HTR-8/SVneo (cell line): ENCODE measurements at regions not wholly inside any gene's neighbourhood (a gene's known extent, or its start where the extent isn't known, plus 50 kb on each side); places are given as distances from the start of the nearest gene placed in this dataset.

Experiments used
- DNase-seq: peaks from one replicate; pipeline ENCODE4 v3.0.0; 2011; ENCODE audit warnings: low spot score, mixed read lengths; ENCODE audit not compliant: insufficient read length
- FAIRE-seq: peaks from 2 replicates; lab custom pipeline; 2011; peaks lifted over from hg19 to GRCh38; lab: Jason Lieb, UNC

DNA sequence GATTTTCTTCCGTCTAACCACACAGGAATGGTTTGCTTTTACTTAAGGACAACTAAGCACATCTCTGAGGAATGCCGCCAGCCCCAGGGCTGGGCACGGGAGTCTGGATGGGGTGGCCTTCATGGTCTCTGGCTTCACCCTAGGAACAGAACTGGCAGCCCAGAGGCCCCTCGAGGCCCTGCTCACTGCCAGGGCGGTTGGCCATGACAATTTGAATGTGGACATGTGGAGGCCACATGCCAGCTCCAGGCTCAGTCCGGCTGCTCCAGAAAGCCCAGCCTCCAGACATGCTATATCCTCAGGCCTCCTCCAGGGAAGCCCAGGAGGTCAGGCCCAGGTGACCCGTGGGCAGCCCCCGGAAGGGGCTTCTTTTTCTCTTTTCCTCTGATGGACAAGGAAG, 84.0 kb upstream of the FGF3 start:
- DNase-seq, result no peak
- FAIRE-seq, result no peak

DNA sequence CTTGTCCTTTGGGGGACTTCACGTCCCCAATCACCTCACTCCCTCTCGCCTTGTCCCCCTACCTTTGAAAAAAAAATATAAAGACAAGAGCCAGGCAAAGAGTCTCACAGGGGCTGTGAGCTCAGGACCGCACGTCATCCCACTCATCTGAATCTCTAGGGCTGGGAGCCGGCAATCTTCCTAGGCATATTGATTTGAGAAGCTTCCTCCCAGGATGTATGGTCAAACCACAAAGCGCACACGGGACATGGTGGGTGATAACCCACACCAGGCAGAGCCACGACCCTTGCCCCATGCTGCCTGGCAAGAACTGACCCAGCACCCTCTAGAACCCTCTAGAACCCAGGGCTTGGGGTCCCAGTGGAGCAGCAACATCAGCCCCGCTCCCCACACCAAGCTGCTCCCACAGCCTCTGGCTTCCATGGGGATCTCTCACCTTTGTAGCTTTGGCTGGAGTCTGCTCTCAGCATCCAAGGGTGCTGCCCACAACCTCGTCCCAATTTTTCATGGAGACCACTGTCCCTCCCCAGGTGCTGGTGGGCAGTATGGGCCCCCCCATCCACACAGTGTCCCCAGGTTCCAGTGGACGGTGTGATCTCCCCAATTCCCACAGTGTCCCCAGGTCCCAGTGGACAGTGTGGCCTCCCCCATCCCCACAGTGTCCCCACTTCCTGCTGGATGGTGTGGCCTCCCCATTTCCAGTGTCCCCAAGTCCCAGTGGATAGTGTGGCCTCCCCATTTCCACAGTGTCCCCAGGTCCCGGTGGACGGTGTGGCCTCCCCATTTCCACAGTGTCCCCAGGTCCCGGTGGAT, 85.2 kb upstream of the FGF3 start:
- no peak for DNase-seq
- no peak for FAIRE-seq

DNA sequence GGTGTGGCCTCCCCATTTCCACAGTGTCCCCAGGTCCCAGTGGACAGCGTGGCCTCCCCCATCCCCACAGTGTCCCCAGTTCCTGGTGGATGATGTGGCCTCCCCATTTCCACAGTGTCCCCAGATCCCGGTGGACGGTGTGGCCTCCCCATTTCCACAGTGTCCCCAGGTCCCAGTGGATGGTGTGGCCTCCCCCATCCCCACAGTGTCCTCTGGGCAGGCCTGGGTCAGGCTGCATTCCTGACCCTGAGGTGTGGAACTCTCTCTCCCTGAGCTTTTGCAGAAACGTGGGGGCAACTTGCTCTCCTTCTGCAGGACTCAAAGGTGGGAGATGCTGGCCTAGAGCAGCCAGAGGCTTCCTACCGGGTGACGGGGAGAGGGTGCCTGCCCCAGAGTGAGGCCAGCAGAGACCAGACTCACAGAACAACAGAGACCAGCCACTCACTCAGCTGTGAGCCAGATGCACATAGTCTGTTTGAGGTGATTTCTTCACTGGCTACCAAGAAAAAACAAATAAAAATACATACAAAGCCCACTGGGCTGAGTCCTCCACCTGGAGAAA, 85.8 kb upstream of the FGF3 start:
- DNase-seq (no peak), FAIRE-seq (no peak)

DNA sequence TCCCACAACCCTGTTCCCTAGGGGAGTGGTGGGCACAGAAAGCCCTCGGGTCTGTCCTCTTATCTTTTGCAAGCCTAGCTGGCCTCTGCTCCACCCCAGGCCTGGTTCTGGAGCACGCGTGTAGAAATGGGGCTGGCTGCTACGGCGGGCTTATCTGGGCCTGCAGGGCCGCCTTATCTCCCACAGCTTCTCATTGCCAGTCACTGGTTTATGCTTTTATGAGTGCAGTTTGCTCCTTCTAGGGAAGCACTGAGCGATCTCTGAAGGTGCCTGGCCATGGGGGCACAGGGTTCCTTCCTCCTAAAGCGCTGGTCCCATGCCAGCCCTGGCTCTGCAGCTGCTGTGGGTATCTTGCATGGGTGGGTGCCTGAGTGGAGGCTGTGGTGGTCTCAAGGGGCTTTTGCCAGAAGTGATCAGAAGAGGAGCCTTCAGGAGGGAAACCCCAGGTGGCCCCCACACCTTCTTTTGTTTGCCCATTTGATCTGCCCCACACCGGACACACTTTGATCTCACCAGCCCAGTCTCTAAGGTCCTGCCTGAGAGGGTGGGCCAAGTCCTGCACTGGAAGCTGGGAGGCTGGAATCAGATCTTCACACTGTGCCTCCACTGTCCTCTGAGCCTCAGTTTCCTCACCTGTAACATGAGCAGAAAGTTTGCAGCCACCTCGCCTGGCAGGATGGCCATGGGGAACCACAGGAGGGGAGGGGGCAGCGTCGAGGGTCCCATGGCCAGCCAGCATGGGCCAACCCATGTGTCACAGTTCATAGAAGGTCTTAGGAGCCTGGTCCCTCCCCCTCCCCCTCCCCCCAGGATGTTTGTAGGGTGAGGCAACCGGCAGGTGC, 86.6 kb upstream of the FGF3 start:
- DNase-seq (no peak), FAIRE-seq (no peak)

DNA sequence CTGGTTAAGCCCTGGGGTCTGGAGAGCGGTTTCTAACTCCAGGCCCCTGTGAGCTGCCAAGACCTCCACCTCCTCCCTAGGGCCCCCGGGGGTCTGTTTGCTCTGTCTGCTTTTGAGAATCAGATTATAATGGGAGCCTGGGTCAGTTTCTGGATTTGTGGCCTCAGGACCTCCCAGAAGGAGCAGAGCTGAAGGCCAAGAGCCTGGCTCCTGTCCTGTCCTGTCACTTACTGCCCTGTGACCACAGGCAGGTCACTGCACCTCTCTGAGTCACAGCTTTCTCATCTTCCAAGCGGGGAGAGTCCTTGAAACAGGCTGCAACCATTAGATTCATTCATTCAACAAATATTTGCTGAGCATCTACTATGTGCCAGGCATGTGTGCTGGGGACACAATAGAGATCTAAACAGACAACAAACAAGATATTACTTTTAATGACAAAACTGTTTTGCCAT, 87.3 kb upstream of the FGF3 start:
- FAIRE-seq, result no peak

GRCh38 chr11:69907611-69908010, 88.4 kb upstream of the FGF3 start:
- FAIRE-seq (no peak), DNase-seq (no peak)

More for the DNA sequence above, 87.3 kb upstream of the FGF3 start:
- no peak for DNase-seq

GRCh38 chr11:69908511-69909220, 89.5 kb upstream of the FGF3 start:
- DNase-seq (no peak), FAIRE-seq (no peak)

DNA sequence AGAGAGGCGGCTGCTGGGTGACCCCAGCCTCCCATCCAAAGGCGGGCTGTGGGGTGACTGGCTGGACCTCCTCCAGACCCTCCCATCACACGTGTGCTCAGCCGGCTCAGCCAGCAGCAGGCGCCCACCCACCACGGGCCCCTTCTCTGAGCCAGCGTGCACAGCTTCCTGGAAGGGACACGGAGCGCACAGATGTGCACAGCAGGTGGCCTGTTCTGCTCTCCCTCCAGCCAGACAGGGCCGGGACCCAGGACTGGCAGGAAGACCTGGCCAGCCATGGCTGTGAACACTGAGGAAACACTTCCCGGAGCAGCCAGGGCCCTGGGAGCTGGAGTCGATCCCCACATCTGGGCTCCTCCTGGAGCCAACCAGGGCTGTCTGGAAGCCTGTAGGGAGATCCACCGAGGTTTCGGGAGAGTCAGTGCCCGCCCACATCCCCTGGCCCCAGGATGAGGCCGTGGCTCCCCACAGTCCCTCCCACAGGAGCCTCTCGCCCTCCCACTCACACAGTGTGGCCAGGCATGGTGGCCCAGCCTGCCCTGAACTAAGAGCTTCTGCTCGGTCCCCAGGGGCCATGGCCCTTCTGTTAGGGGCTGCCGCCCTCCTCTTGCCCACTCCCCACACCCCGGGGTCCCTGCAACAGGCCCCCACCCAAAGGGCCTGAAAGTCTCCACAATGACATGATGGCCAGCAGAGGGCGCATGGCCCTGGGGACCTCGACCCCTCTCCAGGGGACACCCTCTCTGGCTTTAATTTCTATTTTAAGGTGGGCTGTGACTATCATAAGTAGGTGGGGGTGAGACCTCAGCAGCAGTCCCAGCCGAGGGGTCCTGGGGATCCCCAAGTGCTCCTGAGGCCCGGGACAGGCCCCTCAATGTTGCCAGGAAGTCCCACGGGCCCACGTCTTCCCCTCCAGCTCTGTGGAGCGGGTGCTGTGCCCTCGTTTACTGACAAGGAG, 90.6 kb upstream of the FGF3 start:
- no peak for DNase-seq
- no peak for FAIRE-seq

DNA sequence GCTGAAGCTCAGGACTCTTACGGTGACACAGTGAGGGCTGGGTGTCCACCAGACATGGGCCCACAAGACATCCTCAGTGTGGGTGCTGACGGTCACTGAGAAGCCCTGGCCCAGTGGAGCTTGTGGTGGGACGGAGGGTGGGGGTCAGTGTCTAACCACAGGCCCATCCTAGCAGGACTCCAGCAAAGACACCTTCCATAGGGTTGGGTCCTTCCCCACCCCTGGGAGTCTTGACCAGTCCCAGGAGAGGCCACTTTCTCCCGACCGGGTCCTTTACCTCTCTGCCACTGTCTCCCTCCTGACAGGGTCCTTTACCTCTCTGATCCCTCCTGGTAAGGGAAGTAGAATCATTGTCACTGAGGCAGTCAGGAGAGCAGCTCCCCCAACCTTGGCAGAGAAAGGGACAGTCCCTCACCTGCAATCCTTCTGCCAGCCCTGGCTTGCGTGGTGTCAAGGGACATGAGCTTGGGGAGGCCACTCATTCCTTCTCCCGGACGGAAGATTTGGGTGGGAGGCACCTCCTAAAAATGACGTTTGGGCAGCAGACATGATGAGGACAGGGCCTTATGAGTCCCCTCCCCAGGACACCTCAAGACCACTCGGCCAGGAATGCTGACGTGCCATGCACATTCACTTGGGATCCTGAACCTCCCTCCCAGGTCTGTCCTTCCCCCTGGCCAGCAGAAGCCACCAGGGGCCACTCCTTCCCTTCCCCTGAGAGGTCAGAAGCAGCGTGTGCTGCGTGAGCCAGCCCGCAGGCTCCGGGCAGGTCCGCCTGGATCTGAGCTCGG, 91.5 kb upstream of the FGF3 start:
- FAIRE-seq (no peak), DNase-seq (no peak)

DNA sequence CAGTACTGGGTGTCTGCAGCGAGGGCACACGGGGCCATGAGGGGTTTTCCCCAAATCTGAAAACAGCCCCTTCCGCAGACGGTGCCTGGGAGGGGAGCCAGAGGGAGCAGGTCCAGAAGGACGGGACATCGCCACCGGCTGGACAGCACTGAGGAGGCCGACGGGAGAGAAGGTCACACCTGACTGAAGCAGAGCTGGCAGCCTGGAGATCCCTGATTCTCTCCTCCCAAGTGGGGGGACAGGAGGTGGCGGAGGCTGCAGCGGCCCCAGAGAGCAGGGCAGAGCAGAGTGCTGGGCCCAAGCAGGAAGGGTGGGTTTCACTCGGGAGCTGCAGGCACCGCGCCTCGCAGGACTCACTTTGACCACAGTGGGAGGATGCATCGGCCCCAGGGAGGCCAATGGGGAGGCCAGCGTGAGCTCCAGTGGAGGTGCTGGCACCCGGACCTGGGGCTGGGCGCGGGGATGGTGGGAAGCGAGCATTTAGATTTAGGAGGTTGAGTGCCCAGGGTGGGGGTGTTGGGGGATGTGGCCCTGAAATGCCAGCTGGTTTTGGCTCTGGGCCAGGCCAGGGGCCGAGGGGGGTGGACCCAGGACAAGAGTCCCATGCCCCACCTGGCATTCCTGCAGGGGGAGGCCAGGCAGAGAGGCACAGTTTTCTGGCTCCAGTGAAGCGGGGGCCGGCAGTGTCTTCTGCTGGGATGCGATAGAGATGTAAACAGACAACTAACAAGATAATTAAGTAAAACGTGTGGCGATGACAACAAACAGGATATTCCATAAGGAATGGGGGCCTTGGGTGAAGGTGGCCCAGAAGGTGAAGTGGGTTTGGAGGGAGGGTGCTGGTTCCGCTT, 92.3 kb upstream of the FGF3 start:
- FAIRE-seq (no peak), DNase-seq (no peak)

- no peak for DNase-seq
- no peak for FAIRE-seq
These were observed 93.1 kb upstream of the FGF3 start for GRCh38 chr11:69912161-69912910.

GRCh38 chr11:69912911-69913451, 93.8 kb upstream of the FGF3 start:
- no peak for FAIRE-seq
- DNase-seq, result peak; percentile 45

DNA sequence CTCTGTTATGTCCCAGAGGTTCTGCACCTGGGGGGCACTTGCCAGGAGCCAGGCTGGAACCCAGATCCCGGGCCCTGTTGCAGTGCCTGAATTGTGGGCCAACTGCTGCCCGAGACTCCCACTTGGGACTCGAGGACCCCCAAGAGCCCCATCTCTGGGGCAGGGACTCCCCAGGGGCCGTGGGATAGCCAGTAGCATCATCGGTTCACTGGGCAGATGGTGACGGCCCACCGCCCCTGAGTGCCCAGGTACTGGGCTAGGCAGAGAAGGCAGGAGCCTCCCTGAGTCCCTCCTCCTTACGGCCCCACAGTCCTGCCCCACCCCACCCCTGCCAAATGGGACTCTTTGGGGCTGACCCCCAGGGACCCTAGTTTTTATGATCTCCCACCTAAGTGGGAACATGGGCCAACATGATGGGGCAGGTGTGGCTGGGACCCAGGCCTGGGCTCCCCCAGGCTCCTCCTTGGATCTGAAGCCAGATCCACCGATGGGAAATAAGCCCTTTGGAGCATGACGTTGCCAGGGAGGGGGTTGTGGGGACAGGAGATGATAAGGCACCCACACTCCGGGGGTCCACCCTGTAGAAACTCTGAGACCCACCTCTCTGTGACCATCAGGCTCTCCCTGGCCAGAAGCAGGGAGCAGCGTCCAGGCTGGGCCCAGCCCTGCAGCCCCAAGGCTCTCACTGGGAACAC, 94.5 kb upstream of the FGF3 start:
- no peak for FAIRE-seq

GRCh38 chr11:69914286-69915150, 95.3 kb upstream of the FGF3 start:
- FAIRE-seq, result no peak
- no peak for DNase-seq

More for the DNA sequence above, 94.5 kb upstream of the FGF3 start:
- DNase-seq, result no peak

DNA sequence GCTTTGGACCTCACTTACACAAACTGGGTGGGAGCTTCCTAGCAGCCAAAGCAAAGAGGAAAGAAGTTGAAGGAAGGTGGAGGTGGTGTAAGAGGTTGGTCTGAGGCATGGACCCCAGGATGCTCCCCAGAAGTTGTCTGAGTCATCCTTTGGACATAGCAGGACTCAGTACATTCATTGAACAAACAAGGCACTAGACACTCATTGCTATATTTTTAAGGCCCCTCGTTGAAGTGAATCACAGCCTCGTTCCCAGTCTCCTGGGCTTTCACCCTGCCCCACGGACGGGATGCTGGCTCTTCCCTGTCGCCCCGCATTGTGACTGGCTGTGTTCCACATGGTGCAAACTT, 95.9 kb upstream of the FGF3 start:
- FAIRE-seq (no peak), DNase-seq (no peak)
